BJ (cell line): ENCODE measurements at regions not wholly inside any gene's neighbourhood (a gene's known extent, or its start where the extent isn't known, plus 50 kb on each side); places are given as distances from the start of the nearest gene placed in this dataset. TPM values are rescaled to one million over a fixed set of nuclear protein-coding genes. Genes with fewer than 3 reads are reported as not detected.

Source experiments
- CTCF ChIA-PET: fragments of 350-600 bp; formaldehyde crosslinking; extraction: SDS; loops from one replicate; lab custom pipeline; 2021; ENCODE audit warnings: antibody characterized with exemption, inconsistent platforms; lab: Yijun Ruan, JAX
- POLR2A ChIA-PET: fragments of 300-600 bp; sonication (Branson Sonifier 250); formaldehyde crosslinking; extraction: SDS; loops from one replicate; lab custom pipeline; 2021; ENCODE audit warnings: antibody characterized with exemption; lab: Charles Lee
- DNase-seq: peaks from one replicate; pipeline ENCODE4 v3.0.0-alpha.2; 2011; ENCODE audit warnings: low read depth
- H3K27me3 ChIP-seq: 2 replicates; pipeline ENCODE4 v1.6.0; 2011; ENCODE audit warnings: low read length; ENCODE audit not compliant: control insufficient read depth, insufficient read depth
- H3K36me3 ChIP-seq: 2 replicates; pipeline ENCODE4 v1.5.1; 2011; ENCODE audit warnings: low read length; ENCODE audit not compliant: control insufficient read depth, insufficient read depth
- H3K4me3 ChIP-seq: 2 replicates; pipeline ENCODE4 v1.5.1; 2011; ENCODE audit warnings: low read depth, mild to moderate bottlenecking, control low read depth, low read length
- small RNA-seq: library from RNA; depleted of rRNA; stranded (forward); fragments of <200 nt; gene quantifications from one replicate; pipeline ENCODE3, GENCODE V24; 2012; ENCODE audit warnings: low replicate concordance, low read depth; ENCODE audit not compliant: insufficient read length
- TF ChIP-seq, protein P1 (sequence below): IDR thresholded peaks from 2 replicates; pipeline ENCODE4 v1.5.1; 2011; ENCODE audit warnings: low read depth, mild to moderate bottlenecking, control low read depth, inconsistent platforms, low read length, moderate library complexity; ENCODE audit not compliant: insufficient read depth

DNA sequence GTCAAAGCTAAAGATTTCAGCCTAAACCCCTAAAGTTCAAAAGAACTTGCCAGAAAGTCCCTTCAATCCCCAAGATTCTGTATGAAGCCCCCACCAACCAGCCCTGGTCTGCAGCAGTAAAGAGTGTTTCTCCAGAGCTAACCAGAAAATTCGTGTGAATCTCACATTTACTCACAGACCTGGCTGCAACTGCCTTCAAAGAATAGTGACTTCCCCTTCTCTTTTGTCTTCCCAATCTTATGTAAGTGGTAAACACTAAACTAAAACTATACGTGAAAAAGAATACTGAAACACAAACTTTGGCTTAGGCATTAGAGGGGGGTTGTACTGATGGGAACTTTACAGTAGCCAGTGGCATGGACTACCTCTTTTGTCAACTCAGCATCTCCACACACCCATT, 50.6 kb upstream of the SETBP1 start:
- TF ChIP-seq, protein P1, sequence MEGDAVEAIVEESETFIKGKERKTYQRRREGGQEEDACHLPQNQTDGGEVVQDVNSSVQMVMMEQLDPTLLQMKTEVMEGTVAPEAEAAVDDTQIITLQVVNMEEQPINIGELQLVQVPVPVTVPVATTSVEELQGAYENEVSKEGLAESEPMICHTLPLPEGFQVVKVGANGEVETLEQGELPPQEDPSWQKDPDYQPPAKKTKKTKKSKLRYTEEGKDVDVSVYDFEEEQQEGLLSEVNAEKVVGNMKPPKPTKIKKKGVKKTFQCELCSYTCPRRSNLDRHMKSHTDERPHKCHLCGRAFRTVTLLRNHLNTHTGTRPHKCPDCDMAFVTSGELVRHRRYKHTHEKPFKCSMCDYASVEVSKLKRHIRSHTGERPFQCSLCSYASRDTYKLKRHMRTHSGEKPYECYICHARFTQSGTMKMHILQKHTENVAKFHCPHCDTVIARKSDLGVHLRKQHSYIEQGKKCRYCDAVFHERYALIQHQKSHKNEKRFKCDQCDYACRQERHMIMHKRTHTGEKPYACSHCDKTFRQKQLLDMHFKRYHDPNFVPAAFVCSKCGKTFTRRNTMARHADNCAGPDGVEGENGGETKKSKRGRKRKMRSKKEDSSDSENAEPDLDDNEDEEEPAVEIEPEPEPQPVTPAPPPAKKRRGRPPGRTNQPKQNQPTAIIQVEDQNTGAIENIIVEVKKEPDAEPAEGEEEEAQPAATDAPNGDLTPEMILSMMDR, result no peak
- POLR2A ChIA-PET, result no interaction called here
- Histone ChIP-seq H3K36me3 (no peaks in the 10 kb centered on the region), H3K27me3 (no peaks in the 10 kb centered on the region), H3K4me3 (no peak overlapping the region)
- CTCF ChIA-PET, result interaction anchor here (1.0 kb wide), 1 partner anchor 25 kb away, joined by 3 read pairs; no protein-coding TSS in a partner anchor
- DNase-seq, result no peak

Small RNA genes in the stretch of these regions (small RNA-seq; reads per million reads assigned to genes)
- gene RNA5SP455, result not detected
